ENCODE measurements at regions not wholly inside any gene's neighbourhood (a gene's known extent, or its start where the extent isn't known, plus 50 kb on each side); places are given as distances from the start of the nearest gene placed in this dataset.

- DNase-seq (ENCODE audit: extremely low spot score): no peak
- H3K4me1 ChIP-seq: no peaks in the 10 kb centered on the region
- no peaks in the 10 kb centered on the region for H3K36me3 ChIP-seq
- peaks cover 0 to 23% (median 5%) of the 10 kb centered on the region in 4 donors for H3K9me3 ChIP-seq
- WGBS: 73% methylated on average over 14 of the region's 15 CpGs
- no peak for TF ChIP-seq EP300 (IDR thresholded peaks at IDR 0.05)
- TF ChIP-seq POLR2AphosphoS5 (IDR thresholded peaks at IDR 0.05): no peak
- TF ChIP-seq POLR2A (IDR thresholded peaks at IDR 0.05; ENCODE audit: low read depth): no peak
- TF ChIP-seq CTCF (IDR thresholded peaks at IDR 0.05): no peak
- no peak overlapping the region for H3K4me3 ChIP-seq
- H3K27ac ChIP-seq (replicated peaks in 1 of 4): no peak overlapping the region
- intact Hi-C loops (cut with DNase I): no loop called here
- H3K27me3 ChIP-seq: peaks cover 0 to 40% (median 0%) of the 10 kb centered on the region in 4 donors
Measured at GRCh38 chr10:131567279-131568162, 256.0 kb upstream of the TCERG1L start.

GRCh38 chr10:131568866-131569265 lies 257.3 kb upstream of the TCERG1L start:
- 63% methylated on average over 7 of the region's 7 CpGs for WGBS
- intact Hi-C loops (cut with DNase I): no loop called here
- TF ChIP-seq POLR2A (IDR thresholded peaks at IDR 0.05; ENCODE audit: low read depth): no peak
- TF ChIP-seq CTCF (IDR thresholded peaks at IDR 0.05): no peak

GRCh38 chr10:131569851-131570715 lies 258.6 kb upstream of the TCERG1L start:
- DNase-seq (ENCODE audit: extremely low spot score): no peak
- TF ChIP-seq CTCF (IDR thresholded peaks at IDR 0.05) (no peak), POLR2AphosphoS5 (IDR thresholded peaks at IDR 0.05) (no peak), POLR2A (IDR thresholded peaks at IDR 0.05; ENCODE audit: low read depth) (no peak), EP300 (IDR thresholded peaks at IDR 0.05) (no peak)
- 73% methylated on average over 16 of the region's 21 CpGs for WGBS
- H3K4me3 ChIP-seq: no peak overlapping the region
- H3K27me3 ChIP-seq: peaks cover 0 to 31% (median 0%) of the 10 kb centered on the region in 4 donors
- intact Hi-C loops (cut with DNase I): no loop called here
- H3K9me3 ChIP-seq: peaks cover 0 to 13% (median 3%) of the 10 kb centered on the region in 4 donors
- no peaks in the 10 kb centered on the region for H3K4me1 ChIP-seq
- no peak overlapping the region for H3K27ac ChIP-seq (replicated peaks in 1 of 4)
- no peaks in the 10 kb centered on the region for H3K36me3 ChIP-seq

More at GRCh38 chr10:131568866-131569265, 257.3 kb upstream of the TCERG1L start:
- no peak for DNase-seq (ENCODE audit: extremely low spot score)
- Histone ChIP-seq H3K9me3 (peaks cover 0 to 23% (median 4%) of the 10 kb centered on the region in 4 donors), H3K4me1 (no peaks in the 10 kb centered on the region), H3K36me3 (no peaks in the 10 kb centered on the region), H3K27me3 (peaks cover 0 to 31% (median 0%) of the 10 kb centered on the region in 4 donors), H3K4me3 (no peak overlapping the region), H3K27ac (replicated peaks in 1 of 4) (no peak overlapping the region)

- H3K9me3 ChIP-seq: peaks cover 0 to 6% (median 3%) of the 10 kb centered on the region in 4 donors
- no peak overlapping the region for H3K4me3 ChIP-seq
- DNase-seq (ENCODE audit: extremely low spot score): no peak
- no peaks in the 10 kb centered on the region for H3K4me1 ChIP-seq
- no peak overlapping the region for H3K27ac ChIP-seq (replicated peaks in 1 of 4)
- WGBS: 85% methylated on average over 13 of the region's 13 CpGs
- intact Hi-C loops (cut with DNase I): no loop called here
- H3K27me3 ChIP-seq: peaks cover 0 to 34% (median 0%) of the 10 kb centered on the region in 4 donors
- no peak for TF ChIP-seq CTCF (IDR thresholded peaks at IDR 0.05)
- TF ChIP-seq POLR2A (IDR thresholded peaks at IDR 0.05; ENCODE audit: low read depth): no peak
- no peak for TF ChIP-seq EP300 (IDR thresholded peaks at IDR 0.05)
- TF ChIP-seq POLR2AphosphoS5 (IDR thresholded peaks at IDR 0.05): no peak
- no peaks in the 10 kb centered on the region for H3K36me3 ChIP-seq
Measured at GRCh38 chr10:131570716-131571307, 259.3 kb upstream of the TCERG1L start.
